ENCODE measurements at regions not wholly inside any gene's neighbourhood (a gene's known extent, or its start where the extent isn't known, plus 50 kb on each side); places are given as distances from the start of the nearest gene placed in this dataset.

GRCh38 chr20:11852189-11852588 is 65.5 kb upstream of the BTBD3 start:
- no peak for DNase-seq

DNA sequence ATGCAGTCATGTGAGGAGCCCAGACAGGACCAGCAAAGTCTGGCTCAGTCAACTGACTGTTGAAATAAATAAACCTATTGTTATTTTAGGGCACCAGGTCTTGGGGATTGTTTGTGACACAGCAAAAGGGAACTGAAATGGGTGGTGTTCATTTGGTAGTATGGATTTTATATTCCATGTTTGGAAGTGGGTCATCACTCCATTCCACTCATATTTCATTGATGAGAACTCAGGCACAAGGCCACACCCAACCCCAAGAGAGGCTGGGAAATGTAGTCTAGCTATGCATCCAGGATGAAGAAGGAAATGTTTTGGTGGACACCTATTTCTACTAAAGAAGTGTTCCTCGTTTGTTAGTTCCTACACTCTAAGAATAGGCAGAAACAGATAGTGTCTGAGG is 64.9 kb upstream of the BTBD3 start:
- DNase-seq, result peak; percentile 72

DNA sequence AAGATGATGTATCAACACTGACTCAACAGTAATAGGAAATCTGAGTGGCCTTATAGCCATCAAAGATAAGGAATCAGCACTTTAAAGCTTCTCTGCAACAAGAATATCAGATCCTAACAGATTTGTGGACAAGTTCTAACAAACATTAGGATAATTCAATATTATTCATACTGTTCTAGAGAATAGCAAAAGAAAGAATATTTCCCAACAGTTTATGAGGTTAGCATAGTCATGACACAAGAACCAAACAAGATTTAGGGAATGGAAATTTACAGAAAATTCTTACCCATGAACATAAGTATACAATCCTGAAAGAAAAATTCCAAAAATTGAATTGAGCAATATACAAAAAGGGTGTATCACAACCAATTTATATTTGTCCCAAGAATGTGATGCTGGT is 64.3 kb upstream of the BTBD3 start:
- DNase-seq, result no peak

GRCh38 chr20:11861479-11861878 is 56.2 kb upstream of the BTBD3 start:
- no peak for DNase-seq

- DNase-seq, result peak; percentile 29
These were observed 50.3 kb upstream of the BTBD3 start for GRCh38 chr20:11867291-11867919.

All from fibroblast of skin of right biceps (primary cell).